ENCODE measurements at regions not wholly inside any gene's neighbourhood (a gene's known extent, or its start where the extent isn't known, plus 50 kb on each side); places are given as distances from the start of the nearest gene placed in this dataset.

GRCh38 chr2:195533771-195534642 lies 123.0 kb upstream of the SLC39A10 start:
- ATAC-seq: peak; percentile 42
- Histone ChIP-seq H3K9me3 (replicated peaks; ENCODE audit: control insufficient read depth, insufficient read depth, low read length) (no peaks in the 10 kb centered on the region; the same call in 2 of the 3 replicates), H3K4me3 (no peak overlapping the region), H3K36me3 (ENCODE audit: control insufficient read depth in 2 of 2, insufficient read depth in 2 of 2, low read length in 1 of 2) (no peaks in the 10 kb centered on the region), H4K20me1 (ENCODE audit: control insufficient read depth, insufficient read depth) (no peaks in the 10 kb centered on the region), H3K27ac (ENCODE audit: control insufficient read depth, insufficient read depth) (no peak overlapping the region; the same call in 1 of the 2 replicates), H3K79me2 (ENCODE audit: control insufficient read depth, insufficient read depth, low read length) (no peaks in the 10 kb centered on the region), H3K9ac (ENCODE audit: control insufficient read depth, insufficient read depth, low read length) (no peak overlapping the region), H3K4me2 (ENCODE audit: control insufficient read depth, insufficient read depth) (peak overlapping the region; percentile 61; the same call in 1 of the 2 replicates), H3K27me3 (replicated peaks in 1 of 2; ENCODE audit: control insufficient read depth in 2 of 2, insufficient read depth in 2 of 2, low read length in 1 of 2) (no peaks in the 10 kb centered on the region), H2AFZ (ENCODE audit: control insufficient read depth, low read depth, low read length) (peak overlapping the region; percentile 70), H3K4me1 (ENCODE audit: control insufficient read depth, insufficient read depth, low read length) (peaks cover 29% of the 10 kb centered on the region)
- 5% methylated on average over 8 of the region's 8 CpGs for WGBS (ENCODE audit: insufficient coverage, insufficient replicate concordance, low lambda C conversion rate, missing lambda C conversion rate)
- SMC1A ChIA-PET (ENCODE audit: uncharacterized antibody, unreplicated experiment): interaction anchor here (0.6 to 19.9 kb wide), 38 partner anchors 9 to 880 kb away, joined by 3 to 435 read pairs (median 5); partner anchors contain the start of genes DNAH7 and SLC39A10
- no peak for TF ChIP-seq RFX5 (IDR thresholded peaks at IDR 0.05; ENCODE audit: low read depth, low read length)
- TF ChIP-seq, protein P1, sequence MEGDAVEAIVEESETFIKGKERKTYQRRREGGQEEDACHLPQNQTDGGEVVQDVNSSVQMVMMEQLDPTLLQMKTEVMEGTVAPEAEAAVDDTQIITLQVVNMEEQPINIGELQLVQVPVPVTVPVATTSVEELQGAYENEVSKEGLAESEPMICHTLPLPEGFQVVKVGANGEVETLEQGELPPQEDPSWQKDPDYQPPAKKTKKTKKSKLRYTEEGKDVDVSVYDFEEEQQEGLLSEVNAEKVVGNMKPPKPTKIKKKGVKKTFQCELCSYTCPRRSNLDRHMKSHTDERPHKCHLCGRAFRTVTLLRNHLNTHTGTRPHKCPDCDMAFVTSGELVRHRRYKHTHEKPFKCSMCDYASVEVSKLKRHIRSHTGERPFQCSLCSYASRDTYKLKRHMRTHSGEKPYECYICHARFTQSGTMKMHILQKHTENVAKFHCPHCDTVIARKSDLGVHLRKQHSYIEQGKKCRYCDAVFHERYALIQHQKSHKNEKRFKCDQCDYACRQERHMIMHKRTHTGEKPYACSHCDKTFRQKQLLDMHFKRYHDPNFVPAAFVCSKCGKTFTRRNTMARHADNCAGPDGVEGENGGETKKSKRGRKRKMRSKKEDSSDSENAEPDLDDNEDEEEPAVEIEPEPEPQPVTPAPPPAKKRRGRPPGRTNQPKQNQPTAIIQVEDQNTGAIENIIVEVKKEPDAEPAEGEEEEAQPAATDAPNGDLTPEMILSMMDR (IDR thresholded peaks at IDR 0.05 in 2 of 3, conservative IDR thresholded peaks at IDR 0.05 in 1 of 3; ENCODE audit: control insufficient read depth in 2 of 3, extremely low read depth in 1 of 3, insufficient read depth in 1 of 3, low read depth in 3 of 3, low read length in 3 of 3): peak; percentile 23 to 35 (median 30); a peak in 3 of 6 replicates
- no peak for TF ChIP-seq TCF7 (IDR thresholded peaks at IDR 0.05; ENCODE audit: borderline replicate concordance)
- 0 out of 2 replicates have a peak, but pooled peaks have one; percentile 32 for TF ChIP-seq NBN (IDR thresholded peaks at IDR 0.05)
- TF ChIP-seq RAD21 (IDR thresholded peaks at IDR 0.05; ENCODE audit: insufficient read depth, low read depth, low read length): peak; percentile 27; the same call in 1 of the 2 replicates
- peak; percentile 19; the same call in 1 of the 2 replicates for TF ChIP-seq ZNF687 (IDR thresholded peaks at IDR 0.05)
- 0 out of 2 replicates have a peak, but pooled peaks have one; percentile 19 for TF ChIP-seq GATAD2B (conservative IDR thresholded peaks at IDR 0.05; ENCODE audit: low read depth)
- peak; percentile 34; the same call in 1 of the 2 replicates for TF ChIP-seq MTA2 (IDR thresholded peaks at IDR 0.05; ENCODE audit: low read depth)
- peak; percentile 44; the same call in 1 of the 2 replicates for TF ChIP-seq IKZF1 (conservative IDR thresholded peaks at IDR 0.05)
- TF ChIP-seq IKZF2 (IDR thresholded peaks at IDR 0.05): peak; percentile 24 to 40; a peak in 2 of 4 replicates
- POLR2A ChIA-PET: interaction anchor here (0.6 to 8.6 kb wide), 18 partner anchors 9 to 886 kb away, joined by 3 to 109 read pairs (median 4); partner anchors contain the start of gene SLC39A10
- BruUV-seq (replicated peaks): no TSS peak
- RAD21 ChIA-PET (ENCODE audit: unreplicated experiment): interaction anchor here (0.6 to 8.9 kb wide), 31 partner anchors 9 to 534 kb away, joined by 3 to 282 read pairs (median 5); partner anchors contain the start of gene SLC39A10
- in situ Hi-C loops (cut with MboI) (no loop called here), intact Hi-C loops (cut with micrococcal nuclease; ENCODE audit: unreplicated experiment) (loop anchor here (10.0 kb wide), 3 partner anchors 119 to 711 kb away; no protein-coding TSS in a partner anchor)
- CTCF ChIA-PET: interaction anchor here (0.6 to 16.6 kb wide), 25 partner anchors 8 to 533 kb away, joined by 3 to 218 read pairs (median 7); partner anchors contain the start of genes DNAH7 and SLC39A10
- peak; percentile 41 for FAIRE-seq
- DNase-seq (ENCODE audit: low read depth, low spot score): no peak

All from GM12878 (cell line).